GM10266 (cell line): ENCODE measurements at regions not wholly inside any gene's neighbourhood (a gene's known extent, or its start where the extent isn't known, plus 50 kb on each side); places are given as distances from the start of the nearest gene placed in this dataset.

Experiments
- DNase-seq: peaks from one replicate; pipeline ENCODE4 v3.0.0; 2012; ENCODE audit errors: extremely low spot score
- TF ChIP-seq, protein P1 (sequence below): IDR thresholded peaks from 2 replicates; pipeline ENCODE4 v1.5.1; 2012; ENCODE audit warnings: mild to moderate bottlenecking, low read depth; ENCODE audit not compliant: control insufficient read depth, insufficient read depth; ENCODE audit errors: missing control alignments

GRCh38 chr2:20130821-20131645 is 79.6 kb upstream of the LAPTM4A start:
- no peak for DNase-seq
- TF ChIP-seq, protein P1, sequence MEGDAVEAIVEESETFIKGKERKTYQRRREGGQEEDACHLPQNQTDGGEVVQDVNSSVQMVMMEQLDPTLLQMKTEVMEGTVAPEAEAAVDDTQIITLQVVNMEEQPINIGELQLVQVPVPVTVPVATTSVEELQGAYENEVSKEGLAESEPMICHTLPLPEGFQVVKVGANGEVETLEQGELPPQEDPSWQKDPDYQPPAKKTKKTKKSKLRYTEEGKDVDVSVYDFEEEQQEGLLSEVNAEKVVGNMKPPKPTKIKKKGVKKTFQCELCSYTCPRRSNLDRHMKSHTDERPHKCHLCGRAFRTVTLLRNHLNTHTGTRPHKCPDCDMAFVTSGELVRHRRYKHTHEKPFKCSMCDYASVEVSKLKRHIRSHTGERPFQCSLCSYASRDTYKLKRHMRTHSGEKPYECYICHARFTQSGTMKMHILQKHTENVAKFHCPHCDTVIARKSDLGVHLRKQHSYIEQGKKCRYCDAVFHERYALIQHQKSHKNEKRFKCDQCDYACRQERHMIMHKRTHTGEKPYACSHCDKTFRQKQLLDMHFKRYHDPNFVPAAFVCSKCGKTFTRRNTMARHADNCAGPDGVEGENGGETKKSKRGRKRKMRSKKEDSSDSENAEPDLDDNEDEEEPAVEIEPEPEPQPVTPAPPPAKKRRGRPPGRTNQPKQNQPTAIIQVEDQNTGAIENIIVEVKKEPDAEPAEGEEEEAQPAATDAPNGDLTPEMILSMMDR: no peak

DNA sequence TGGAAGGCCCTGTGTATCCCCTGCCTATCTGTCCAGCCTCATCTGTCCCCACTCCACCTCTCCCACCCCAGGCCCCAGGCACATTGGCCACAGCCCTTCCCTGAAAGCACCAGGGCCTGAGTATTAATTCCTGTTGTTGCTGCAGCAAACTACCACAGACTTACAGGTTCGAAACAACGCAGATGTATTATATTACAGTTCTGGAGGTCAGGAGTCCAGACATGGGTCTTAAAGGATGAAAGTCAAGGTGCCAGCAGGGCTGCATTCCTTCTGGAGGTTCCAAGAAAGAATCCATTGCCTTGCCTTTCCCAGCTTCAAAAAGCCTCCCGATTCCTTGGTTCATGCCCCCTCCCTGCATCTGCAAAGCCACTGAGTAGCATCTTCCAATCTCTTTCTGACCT is 78.7 kb upstream of the LAPTM4A start:
- TF ChIP-seq, protein P1: no peak
- DNase-seq: no peak

DNA sequence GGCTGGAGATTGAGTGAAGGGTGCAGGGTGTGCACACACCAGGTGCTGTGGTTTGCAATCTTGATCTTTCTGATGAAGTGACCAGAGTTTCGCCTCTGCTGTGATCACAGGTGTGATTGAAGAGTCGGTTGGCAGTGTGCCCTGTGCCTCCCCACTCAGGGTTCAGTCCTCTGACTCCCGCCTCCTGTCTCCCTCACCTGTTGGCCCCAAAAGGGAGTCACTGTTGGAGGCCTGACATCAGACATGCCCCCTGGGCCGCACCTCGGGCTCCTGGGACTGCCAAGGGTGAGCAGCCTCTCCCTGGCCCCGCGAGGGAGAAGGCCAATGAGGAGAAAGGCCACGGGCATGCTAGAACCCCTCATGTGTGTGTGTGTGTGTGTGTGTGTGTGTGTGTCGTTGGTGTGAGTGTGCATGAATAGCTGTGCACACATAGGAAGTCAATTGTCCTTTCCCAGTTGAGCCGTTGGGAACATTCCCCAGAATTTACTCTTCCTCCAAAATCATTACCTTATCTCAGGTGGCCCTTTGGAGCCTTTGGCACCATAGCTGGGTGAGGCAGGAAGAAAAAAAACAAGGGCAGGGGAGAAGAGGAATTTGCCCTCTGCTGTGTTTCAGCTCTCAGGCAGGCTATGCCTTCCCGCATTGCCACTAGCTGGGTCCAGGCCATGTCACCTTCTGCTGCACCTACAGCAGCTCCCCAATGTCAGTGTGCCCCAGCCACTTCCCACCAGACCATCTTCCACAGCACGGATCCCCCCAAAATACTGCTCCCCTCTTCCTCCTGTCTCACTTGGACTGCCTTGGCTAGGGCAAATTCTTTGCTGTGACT is 78.1 kb upstream of the LAPTM4A start:
- no peak for DNase-seq

DNA sequence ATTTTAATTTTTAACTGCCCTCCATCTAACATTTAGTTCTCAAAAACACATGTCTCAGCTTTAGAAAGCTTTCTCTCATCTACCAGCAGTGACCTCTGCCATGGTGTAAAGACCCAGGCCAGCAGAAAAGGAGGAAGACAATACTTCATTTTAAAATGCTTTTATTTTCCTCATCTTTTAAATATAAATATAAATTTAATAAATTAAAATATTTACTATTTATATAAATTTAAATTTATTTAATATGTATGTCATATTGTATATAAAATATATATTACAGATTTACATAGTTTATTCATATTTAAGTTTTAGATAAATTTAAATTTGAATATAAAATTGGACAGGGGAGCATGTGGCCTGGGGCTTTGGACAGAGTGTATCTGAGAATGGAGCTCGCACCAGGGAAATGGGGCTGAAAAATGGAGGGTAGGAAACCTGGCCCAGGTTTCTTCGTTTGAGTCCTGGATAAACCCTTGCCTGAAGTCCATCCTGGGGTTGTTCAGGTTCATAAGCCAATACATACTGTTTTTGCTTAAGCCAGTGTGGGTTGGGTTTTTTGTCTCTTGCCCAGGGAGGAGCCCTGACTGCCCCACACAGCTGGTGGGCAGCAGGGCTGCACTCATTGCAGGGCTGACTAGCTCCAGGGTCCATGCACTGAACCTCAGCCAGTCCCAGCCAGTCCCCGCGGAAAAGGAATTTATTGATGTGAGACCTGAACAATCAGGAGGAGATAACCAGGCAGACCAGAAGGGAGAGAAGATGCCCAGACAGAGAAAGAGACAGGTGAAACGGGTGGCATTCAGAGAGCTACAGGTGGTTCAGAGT is 77.3 kb upstream of the LAPTM4A start:
- no peak for DNase-seq
- TF ChIP-seq, protein P1: no peak

More for the DNA sequence above, 78.1 kb upstream of the LAPTM4A start:
- TF ChIP-seq, protein P1: no peak

DNA sequence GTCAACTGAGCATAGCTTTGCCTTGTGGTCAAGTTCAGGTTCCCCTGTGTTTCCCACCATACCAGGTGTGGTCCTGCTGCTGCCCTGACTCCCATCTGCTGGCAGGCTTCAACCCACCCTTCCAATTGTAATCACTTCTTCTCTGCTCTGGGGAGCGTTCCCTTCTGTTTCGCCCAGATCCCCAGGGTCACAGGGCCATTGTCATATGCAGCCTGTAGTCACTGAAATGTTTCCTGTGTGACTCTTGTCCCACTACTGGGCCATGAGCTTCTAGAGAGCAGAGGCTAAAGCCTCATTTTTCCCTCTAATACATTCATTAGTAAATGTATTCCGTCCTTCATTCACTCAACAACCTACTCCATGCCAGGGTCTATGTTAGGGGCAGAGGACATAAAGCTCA is 75.0 kb upstream of the LAPTM4A start:
- TF ChIP-seq, protein P1: no peak
- DNase-seq: no peak

DNA sequence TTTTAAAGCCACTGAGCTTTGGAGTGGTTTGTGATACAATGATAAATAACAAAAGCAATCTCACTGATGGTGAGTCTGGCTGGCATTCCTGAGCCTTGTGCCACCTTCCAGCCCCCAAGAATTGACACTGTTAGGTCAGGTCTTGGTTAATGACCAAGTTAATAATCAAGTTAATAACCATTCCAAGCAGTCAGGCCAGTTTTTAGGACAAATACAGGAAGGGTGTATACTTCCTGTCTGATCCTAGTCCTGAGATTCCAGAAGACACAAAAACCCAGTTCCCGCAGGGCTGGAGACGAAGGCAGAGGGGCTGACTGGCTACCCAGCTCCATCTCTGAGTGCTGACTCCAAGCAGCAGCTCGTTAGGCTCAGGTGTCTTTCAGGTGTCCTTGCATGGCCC is 74.6 kb upstream of the LAPTM4A start:
- TF ChIP-seq, protein P1: no peak
- no peak for DNase-seq
